Adrenal gland (tissue), 9 donors: ENCODE measurements at regions not wholly inside any gene's neighbourhood (a gene's known extent, or its start where the extent isn't known, plus 50 kb on each side); places are given as distances from the start of the nearest gene placed in this dataset.

Source experiments
- DNase-seq, 7 donors: peaks; one replicate each; pipeline ENCODE4 v3.0.0-alpha.2; 2019 to 2020
- H3K27ac ChIP-seq, 5 donors: fragments of 200-600 bp; sonication (generic) in 4 of 5; 1 replicate in 3 of 5; 2 replicates in 2 of 5; pipeline versions ENCODE4 v1.5.1 to v1.8.0; 2016 to 2020; ENCODE audit warnings: mild to moderate bottlenecking in 1 of 5
- H3K27me3 ChIP-seq: fragments of 200-600 bp; 2 replicates; pipeline ENCODE4 v1.8.0; 2021
- H3K36me3 ChIP-seq, 2 donors: fragments of 200-600 bp; replicated peaks in 1 of 2; 1 replicate in 1 of 2; 2 replicates in 1 of 2; pipeline versions ENCODE4 v1.5.1 to v1.8.0; 2018 to 2022
- H3K4me1 ChIP-seq, 2 donors: fragments of 200-600 bp; replicated peaks in 1 of 2; 1 replicate in 1 of 2; 2 replicates in 1 of 2; pipeline versions ENCODE4 v1.5.1 to v1.8.0; 2018 to 2021
- H3K4me3 ChIP-seq, 4 donors: fragments of 200-600 bp; sonication (generic) in 3 of 4; one replicate each; pipeline ENCODE4 v1.5.1; 2016 to 2018
- H3K9me3 ChIP-seq, 3 donors: fragments of 200-600 bp; sonication (generic) in 1 of 3; replicated peaks in 1 of 3; 1 replicate in 2 of 3; 2 replicates in 1 of 3; pipeline versions ENCODE4 v1.5.1 to v1.8.0; 2016 to 2021
- CTCF ChIP-seq, 6 experiments: fragments of 450-650 bp in 4 of 6; fragments of 200-600 bp in 2 of 6; sonication (generic) in 1 of 6; IDR thresholded peaks; 1 replicate in 5 of 6; 2 replicates in 1 of 6; pipeline versions ENCODE4 v1.5.1 to v1.8.0; 2016 to 2021; ENCODE audit warnings: antibody characterized with exemption in 6 of 6, mild to moderate bottlenecking in 2 of 6, moderate library complexity in 1 of 6
- POLR2A ChIP-seq, 2 donors: fragments of 450-650 bp; IDR thresholded peaks; one replicate each; pipeline ENCODE4 v1.6.1; 2017; ENCODE audit warnings: antibody characterized with exemption in 2 of 2, mild to moderate bottlenecking in 2 of 2, moderate library complexity in 1 of 2
- WGBS, 4 donors: extraction: QIAGEN DNeasy Blood & Tissue Kit in 2 of 4; methylation state at CpG; one replicate each; pipeline versions ENCODE4 v1.1.5 to v1.1.7; 2013 to 2017; 5-methylcytosine and 5-hydroxymethylcytosine counted together
- intact Hi-C, 2 donors: fragments of 100-400 bp; cut with DNase I; formaldehyde crosslinking; loops; one replicate each; pipeline versions ENCODE4 v1.14.1 to v1.15.0; 2022 to 2023
- donor health status: healthy with polysubstance abuse.
- donor health status: Bipolar disorder and iron deficiency.
- donor health status: DM: yes; HTN: yes; CAD: no.
- donor health status: DM: no; HTN: no; CAD: no.
- donor health status: DM: no; HTN: no; CAD: no.

GRCh38 chr12:97162173-97162572, 255.1 kb downstream of the NEDD1 start:
- Histone ChIP-seq H3K9me3 (no peaks in the 10 kb centered on the region), H3K4me3 (no peak overlapping the region), H3K27me3 (no peaks in the 10 kb centered on the region), H3K36me3 (no peaks in the 10 kb centered on the region), H3K27ac (no peak overlapping the region), H3K4me1 (no peaks in the 10 kb centered on the region)
- intact Hi-C loops: no loop called here
- DNase-seq: no peak
- WGBS, 4 donors: 18 to 38% (median 25%) methylated on average over 1 of the region's 1 CpG
- TF ChIP-seq POLR2A (IDR thresholded peaks at IDR 0.05) (no peak), CTCF (IDR thresholded peaks at IDR 0.05) (no peak)

- H3K27ac ChIP-seq: no peak overlapping the region
- 65 to 77% (median 75%) methylated on average over 3 of the region's 3 CpGs for WGBS, 4 donors
- no peak overlapping the region for H3K4me3 ChIP-seq
- no peaks in the 10 kb centered on the region for H3K4me1 ChIP-seq
- TF ChIP-seq CTCF (IDR thresholded peaks at IDR 0.05): no peak
- TF ChIP-seq POLR2A (IDR thresholded peaks at IDR 0.05): no peak
- H3K27me3 ChIP-seq: no peaks in the 10 kb centered on the region
- H3K9me3 ChIP-seq: no peaks in the 10 kb centered on the region
- intact Hi-C loops: no loop called here
- DNase-seq: no peak
- no peaks in the 10 kb centered on the region for H3K36me3 ChIP-seq
Observed at GRCh38 chr12:97164936-97165335, 257.9 kb downstream of the NEDD1 start.

GRCh38 chr12:97167598-97167997, 260.5 kb downstream of the NEDD1 start:
- 74 to 84% (median 77%) methylated on average over 4 of the region's 4 CpGs for WGBS, 4 donors
- no peak overlapping the region for H3K27ac ChIP-seq
- no peak overlapping the region for H3K4me3 ChIP-seq
- H3K4me1 ChIP-seq: no peaks in the 10 kb centered on the region
- no peak for DNase-seq
- no peaks in the 10 kb centered on the region for H3K27me3 ChIP-seq
- H3K9me3 ChIP-seq: no peaks in the 10 kb centered on the region
- intact Hi-C loops: no loop called here
- TF ChIP-seq POLR2A (IDR thresholded peaks at IDR 0.05) (no peak), CTCF (IDR thresholded peaks at IDR 0.05) (no peak)
- no peaks in the 10 kb centered on the region for H3K36me3 ChIP-seq

- H3K9me3 ChIP-seq: no peaks in the 10 kb centered on the region
- H3K27ac ChIP-seq: no peak overlapping the region
- H3K4me3 ChIP-seq: no peak overlapping the region
- DNase-seq: no peak
- no peaks in the 10 kb centered on the region for H3K4me1 ChIP-seq
- no peaks in the 10 kb centered on the region for H3K36me3 ChIP-seq
- H3K27me3 ChIP-seq: no peaks in the 10 kb centered on the region
- TF ChIP-seq POLR2A (IDR thresholded peaks at IDR 0.05): no peak
- no peak for TF ChIP-seq CTCF (IDR thresholded peaks at IDR 0.05)
- 66 to 79% (median 68%) methylated on average over 4 of the region's 4 CpGs for WGBS, 4 donors
- intact Hi-C loops: no loop called here
Observed at GRCh38 chr12:97168804-97169203, 261.7 kb downstream of the NEDD1 start.
